ENCODE measurements at regions not wholly inside any gene's neighbourhood (a gene's known extent, or its start where the extent isn't known, plus 50 kb on each side); places are given as distances from the start of the nearest gene placed in this dataset.

- intact Hi-C loops (cut with micrococcal nuclease; ENCODE audit: unreplicated experiment), result no loop called here
- ChIA-PET POLR2A (no interaction called here), CTCF (ENCODE audit: low intra/inter-chr PET ratio, low total read pairs) (no interaction called here)
- H3K9me3 ChIP-seq (ENCODE audit: low read length), result no peaks in the 10 kb centered on the region
- BruUV-seq (replicated peaks), result no TSS peak
- FAIRE-seq (no peak), ATAC-seq (no peak), DNase-seq (ENCODE audit: low spot score) (no peak)
- no peaks in the 10 kb centered on the region; a peak in 1 of 5 replicates for H3K27me3 ChIP-seq (ENCODE audit: control insufficient read depth in 1 of 2, insufficient read depth in 2 of 2, low read length in 2 of 2)
- no peak overlapping the region for H3K4me2 ChIP-seq (ENCODE audit: low read depth, low read length)
- H4K20me1 ChIP-seq (ENCODE audit: insufficient read depth, low read length), result no peaks in the 10 kb centered on the region
- in situ Hi-C loops (cut with HindIII; ENCODE audit: extremely low pct_ligation_motif_present, low pct_unique_long_range_greater_than_20kb), result no loop called here
- H2AFZ ChIP-seq (ENCODE audit: low read length), result no peak overlapping the region
- H3K79me2 ChIP-seq (ENCODE audit: insufficient read depth, low read length), result no peaks in the 10 kb centered on the region
- no peak overlapping the region for H3K9ac ChIP-seq (ENCODE audit: insufficient read depth, low read depth, low read length)
- peaks cover 24% of the 10 kb centered on the region for H3K4me1 ChIP-seq (ENCODE audit: insufficient read depth, low read length)
- no peaks in the 10 kb centered on the region for H3K36me3 ChIP-seq (replicated peaks in 1 of 2; ENCODE audit: control insufficient read depth in 1 of 2, insufficient read depth in 2 of 2, low read length in 2 of 2)
- WGBS (ENCODE audit: low lambda C conversion rate), result 74% methylated on average over 5 of the region's 5 CpGs
- no peak overlapping the region for H3K27ac ChIP-seq (ENCODE audit: extremely low read length, insufficient read depth, low read length)
- no peak overlapping the region for H3K4me3 ChIP-seq (replicated peaks in 1 of 3; ENCODE audit: insufficient read depth in 1 of 3, low read depth in 2 of 3, low read length in 3 of 3)
- no peak for TF ChIP-seq ZNF543 (CRISPR knock-in tag; IDR thresholded peaks at IDR 0.05)
- TF ChIP-seq ZUFSP (CRISPR knock-in tag; IDR thresholded peaks at IDR 0.05; ENCODE audit: borderline replicate concordance), result no peak
- no peak for TF ChIP-seq ETV5 (CRISPR knock-in tag; IDR thresholded peaks at IDR 0.05; ENCODE audit: borderline replicate concordance)
- no peak for TF ChIP-seq IRF2 (CRISPR knock-in tag; IDR thresholded peaks at IDR 0.05)
- TF ChIP-seq HOXA7 (CRISPR knock-in tag; IDR thresholded peaks at IDR 0.05), result no peak
- no peak for TF ChIP-seq MXI1 (IDR thresholded peaks at IDR 0.05; ENCODE audit: borderline replicate concordance, low read depth, low read length)
- no peak for TF ChIP-seq ZNF609 (CRISPR knock-in tag; IDR thresholded peaks at IDR 0.05; ENCODE audit: borderline replicate concordance)
- no peak for TF ChIP-seq SMAD9 (CRISPR knock-in tag; IDR thresholded peaks at IDR 0.05)
- no peak for TF ChIP-seq ZNF639 (CRISPR knock-in tag; conservative IDR thresholded peaks at IDR 0.05)
- TF ChIP-seq SMC3 (IDR thresholded peaks at IDR 0.05; ENCODE audit: low read length), result no peak
- TF ChIP-seq SIX4 (CRISPR knock-in tag; IDR thresholded peaks at IDR 0.05), result no peak
- TF ChIP-seq ZNF816 (CRISPR knock-in tag; IDR thresholded peaks at IDR 0.05; ENCODE audit: borderline replicate concordance), result no peak
- no peak for TF ChIP-seq ARID5B (CRISPR knock-in tag; IDR thresholded peaks at IDR 0.05)
- TF ChIP-seq HMG20A (CRISPR knock-in tag; IDR thresholded peaks at IDR 0.05; ENCODE audit: borderline replicate concordance), result no peak
Observed at GRCh38 chr12:116354534-116354933, 77.0 kb upstream of the MED13L start.
